IPS-18a (cell line): ENCODE measurements at regions not wholly inside any gene's neighbourhood (a gene's known extent, or its start where the extent isn't known, plus 50 kb on each side); places are given as distances from the start of the nearest gene placed in this dataset.
"Not testable (repeated sequence)": the region's sequence is repeated elsewhere in the genome, so short reads cannot be mapped to it uniquely, and the experiment has no call there.

Experiments
- H3K27ac ChIP-seq: one replicate; pipeline ENCODE4 v1.5.1; 2013; ENCODE audit warnings: low read length
- H3K27me3 ChIP-seq: one replicate; pipeline ENCODE4 v1.6.1; 2013; ENCODE audit warnings: mild to moderate bottlenecking, low read length; ENCODE audit not compliant: control insufficient read depth, insufficient read depth
- H3K36me3 ChIP-seq: one replicate; pipeline ENCODE4 v1.6.1; 2013; ENCODE audit warnings: low read depth, low read length; ENCODE audit not compliant: control insufficient read depth
- H3K4me1 ChIP-seq: one replicate; pipeline ENCODE4 v1.6.1; 2013; ENCODE audit warnings: low read depth, low read length; ENCODE audit not compliant: control insufficient read depth
- H3K4me3 ChIP-seq: one replicate; pipeline ENCODE4 v1.5.1; 2013; ENCODE audit warnings: low read length
- H3K9ac ChIP-seq: one replicate; pipeline ENCODE4 v1.6.1; 2013; ENCODE audit warnings: mild to moderate bottlenecking, low read length, moderate library complexity
- H3K9me3 ChIP-seq: one replicate; pipeline ENCODE4 v1.6.1; 2013; ENCODE audit warnings: low read depth, low read length; ENCODE audit not compliant: control insufficient read depth

DNA sequence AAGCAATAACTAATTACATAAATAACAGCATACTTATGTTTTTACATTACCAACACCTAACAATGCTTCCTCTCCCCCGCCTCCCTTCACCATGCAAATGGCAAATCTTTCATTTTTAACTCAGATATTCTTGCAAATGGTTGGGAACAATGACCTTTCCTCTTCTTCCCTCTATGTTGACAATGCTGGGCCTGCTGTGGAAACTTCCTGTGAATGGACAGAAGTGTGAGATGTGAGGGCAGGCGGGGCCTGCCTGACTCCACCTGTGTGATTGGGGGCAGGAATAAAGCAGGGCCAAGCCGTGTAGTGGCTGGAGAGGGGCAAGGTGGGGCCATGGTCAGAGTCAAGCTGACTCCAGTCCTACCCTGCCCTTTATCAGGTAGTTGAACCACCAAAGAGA lies 289.6 kb downstream of the RPS6KC1 start:
- no peaks in the 10 kb centered on the region for H3K9me3 ChIP-seq
- no peaks in the 10 kb centered on the region for H3K36me3 ChIP-seq
- H3K27ac ChIP-seq: no peak overlapping the region
- no peak overlapping the region for H3K9ac ChIP-seq
- no peak overlapping the region for H3K4me3 ChIP-seq
- H3K27me3 ChIP-seq: no peaks in the 10 kb centered on the region
- H3K4me1 ChIP-seq: no peaks in the 10 kb centered on the region

DNA sequence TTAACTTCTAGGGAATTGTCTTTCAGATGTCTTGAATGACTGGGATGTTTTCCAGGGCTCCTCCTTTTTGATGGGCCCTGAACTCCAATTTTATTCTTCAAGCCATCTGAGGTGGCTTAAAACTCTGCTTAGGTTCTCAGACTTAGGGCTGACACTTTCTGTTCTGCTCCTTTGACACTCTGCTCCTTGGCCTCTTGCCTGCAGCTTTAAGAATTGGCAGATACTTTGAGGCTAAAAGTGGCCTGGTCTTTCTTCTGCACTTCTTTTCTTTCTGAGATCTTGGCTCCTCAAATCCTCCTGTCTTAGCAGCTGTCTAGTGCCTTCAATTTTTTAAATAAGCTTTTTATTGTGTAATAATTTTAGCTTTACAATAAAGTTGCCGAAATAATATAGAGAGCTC lies 294.6 kb downstream of the RPS6KC1 start:
- Histone ChIP-seq H3K9me3 (no peaks in the 10 kb centered on the region), H3K27ac (no peak overlapping the region), H3K4me1 (no peaks in the 10 kb centered on the region), H3K9ac (no peak overlapping the region), H3K4me3 (no peak overlapping the region), H3K27me3 (no peaks in the 10 kb centered on the region), H3K36me3 (no peaks in the 10 kb centered on the region)

DNA sequence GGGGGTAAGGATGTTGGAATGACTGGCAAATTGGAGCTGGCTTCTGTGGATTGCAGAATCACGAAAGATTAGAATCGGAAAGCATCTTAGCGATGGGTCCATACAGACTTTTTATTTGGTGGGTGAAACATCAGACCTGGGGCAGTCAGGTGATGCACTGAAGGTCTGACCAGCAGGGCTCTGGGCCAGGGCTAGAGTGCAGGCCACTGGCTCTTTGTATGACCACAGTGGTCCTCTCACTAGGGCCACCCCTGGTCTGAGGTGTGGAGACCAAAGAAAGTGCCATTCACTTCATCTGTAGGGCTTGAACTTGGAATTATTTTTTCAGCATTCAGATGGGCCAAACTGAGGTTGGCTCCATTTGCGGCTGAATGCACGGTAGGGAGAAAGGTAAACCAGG lies 306.4 kb downstream of the RPS6KC1 start:
- H3K36me3 ChIP-seq: no peaks in the 10 kb centered on the region
- H3K9me3 ChIP-seq: no peaks in the 10 kb centered on the region
- H3K27me3 ChIP-seq: no peaks in the 10 kb centered on the region
- no peak overlapping the region for H3K9ac ChIP-seq
- H3K27ac ChIP-seq: no peak overlapping the region
- no peak overlapping the region for H3K4me3 ChIP-seq
- H3K4me1 ChIP-seq: no peaks in the 10 kb centered on the region

DNA sequence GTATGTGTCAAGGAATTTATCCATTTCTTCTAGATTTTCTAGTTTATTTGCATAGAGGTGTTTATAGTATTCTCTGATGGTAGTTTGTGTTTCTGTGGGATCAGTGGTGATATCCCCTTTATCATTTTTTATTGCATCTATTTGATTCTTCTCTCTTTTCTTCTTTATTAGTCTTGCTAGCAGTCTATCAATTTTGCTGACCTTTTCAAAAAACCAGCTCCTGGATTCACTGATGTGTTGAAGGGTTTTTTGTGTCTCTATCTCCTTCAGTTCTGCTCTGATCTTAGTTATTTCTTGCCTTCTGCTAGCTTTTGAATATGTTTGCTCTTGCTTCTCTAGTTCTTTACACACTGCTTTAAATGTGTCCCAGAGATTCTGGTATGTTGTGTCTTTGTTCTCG lies 307.3 kb downstream of the RPS6KC1 start:
- not testable (repeated sequence) for H3K9ac ChIP-seq, H3K27ac ChIP-seq, H3K4me1 ChIP-seq, H3K4me3 ChIP-seq, H3K9me3 ChIP-seq, H3K36me3 ChIP-seq, H3K27me3 ChIP-seq

DNA sequence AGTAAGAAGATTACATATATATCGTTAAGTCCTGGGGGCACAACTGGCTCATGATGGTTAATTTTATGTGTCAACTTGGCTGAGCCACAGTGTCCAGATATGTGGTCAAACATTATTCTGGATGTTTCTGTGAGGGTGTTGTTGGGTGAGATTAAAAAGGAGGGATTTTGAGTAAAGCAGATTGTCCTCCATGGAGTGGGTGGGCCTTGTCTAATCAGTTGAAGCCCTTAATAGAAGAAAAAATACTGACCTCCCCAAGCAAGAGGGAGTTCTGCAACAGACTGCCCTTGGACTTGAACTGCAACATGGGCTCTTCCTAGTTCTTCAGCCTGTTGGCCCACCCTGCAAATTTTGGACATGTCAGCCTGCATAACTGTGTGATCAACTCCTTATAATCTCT lies 311.6 kb downstream of the RPS6KC1 start:
- Histone ChIP-seq H3K4me1 (no peaks in the 10 kb centered on the region), H3K27me3 (no peaks in the 10 kb centered on the region), H3K4me3 (no peak overlapping the region), H3K9me3 (no peaks in the 10 kb centered on the region), H3K9ac (no peak overlapping the region), H3K27ac (no peak overlapping the region), H3K36me3 (no peaks in the 10 kb centered on the region)

DNA sequence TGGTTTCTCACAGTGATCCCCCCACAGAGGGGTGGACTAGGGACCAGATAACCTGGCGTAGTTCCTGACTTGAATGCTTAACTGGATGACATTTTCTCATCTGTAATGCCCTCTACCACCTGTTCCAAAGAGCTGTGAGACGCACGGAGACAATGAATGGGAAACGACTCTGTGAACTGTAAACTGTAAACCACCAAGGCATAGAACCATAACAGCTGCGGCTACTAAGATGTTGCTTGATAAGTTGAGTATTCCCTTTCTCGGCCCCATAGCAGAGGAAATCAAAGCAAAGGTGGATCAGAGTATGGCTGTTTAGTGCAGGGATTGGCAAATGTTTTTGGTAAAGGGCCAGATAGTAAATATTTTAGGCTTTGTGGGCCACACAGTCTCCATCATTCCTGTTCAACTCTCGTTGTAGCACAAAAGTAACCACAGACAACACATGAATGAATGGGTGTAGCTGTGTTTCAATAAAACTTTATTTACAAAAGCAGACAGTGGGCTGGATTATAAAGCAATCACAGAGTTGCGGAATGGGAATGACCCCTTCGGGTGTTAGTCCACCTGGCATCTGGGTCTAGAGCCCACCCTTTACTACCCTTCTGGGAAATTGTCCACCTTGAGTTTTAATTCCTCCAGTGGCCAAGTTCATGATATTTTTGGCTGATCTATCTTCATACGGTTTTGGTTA lies 315.2 kb downstream of the RPS6KC1 start:
- Histone ChIP-seq H3K4me3 (no peak overlapping the region), H3K36me3 (no peaks in the 10 kb centered on the region), H3K4me1 (no peaks in the 10 kb centered on the region), H3K9ac (no peak overlapping the region), H3K9me3 (no peaks in the 10 kb centered on the region), H3K27me3 (no peaks in the 10 kb centered on the region), H3K27ac (no peak overlapping the region)

DNA sequence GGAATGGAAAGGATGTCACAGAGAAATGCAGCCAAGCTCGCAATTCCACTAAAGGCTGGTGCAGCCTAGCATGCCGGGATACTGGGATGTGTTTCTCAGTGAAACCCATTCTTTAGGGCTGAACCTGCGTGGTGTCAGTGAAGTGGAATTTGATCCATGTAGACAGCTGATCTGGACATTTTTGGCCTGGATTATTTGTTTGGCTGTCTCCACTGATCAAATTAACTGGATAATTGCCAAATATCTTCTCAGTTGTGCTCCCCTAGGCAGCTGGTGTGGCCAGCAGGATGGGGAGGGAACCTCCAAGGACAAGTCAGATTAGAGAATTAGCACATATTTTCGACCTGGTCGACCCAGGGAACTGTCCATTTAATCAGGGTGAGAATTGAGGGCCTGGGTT lies 318.4 kb downstream of the RPS6KC1 start:
- no peaks in the 10 kb centered on the region for H3K9me3 ChIP-seq
- no peaks in the 10 kb centered on the region for H3K36me3 ChIP-seq
- peaks cover 5% of the 10 kb centered on the region for H3K4me1 ChIP-seq
- no peak overlapping the region for H3K4me3 ChIP-seq
- H3K9ac ChIP-seq: no peak overlapping the region
- H3K27ac ChIP-seq: no peak overlapping the region
- no peaks in the 10 kb centered on the region for H3K27me3 ChIP-seq

DNA sequence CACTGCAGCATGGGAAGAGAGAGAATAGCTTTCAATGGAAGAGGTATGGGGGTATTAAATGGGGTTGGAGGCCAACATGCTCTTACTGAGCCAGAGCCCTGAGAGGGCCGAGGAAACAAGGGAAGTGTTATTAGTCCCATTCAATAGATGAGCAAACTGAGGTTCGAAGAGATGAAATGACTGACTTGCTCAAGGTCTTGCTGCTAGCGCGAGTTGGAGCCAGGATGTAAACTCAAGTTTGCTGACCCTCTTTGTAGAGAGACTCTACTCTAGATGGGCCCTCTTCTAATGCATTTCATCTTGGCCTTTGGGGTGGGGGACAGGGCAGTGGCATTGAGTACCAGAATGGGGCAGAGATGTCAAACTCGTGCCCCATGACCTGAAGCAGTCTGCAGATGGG lies 319.5 kb downstream of the RPS6KC1 start:
- H3K9me3 ChIP-seq: no peaks in the 10 kb centered on the region
- no peak overlapping the region for H3K27ac ChIP-seq
- no peaks in the 10 kb centered on the region for H3K27me3 ChIP-seq
- H3K36me3 ChIP-seq: no peaks in the 10 kb centered on the region
- H3K9ac ChIP-seq: no peak overlapping the region
- peaks cover 5% of the 10 kb centered on the region for H3K4me1 ChIP-seq
- no peak overlapping the region for H3K4me3 ChIP-seq

DNA sequence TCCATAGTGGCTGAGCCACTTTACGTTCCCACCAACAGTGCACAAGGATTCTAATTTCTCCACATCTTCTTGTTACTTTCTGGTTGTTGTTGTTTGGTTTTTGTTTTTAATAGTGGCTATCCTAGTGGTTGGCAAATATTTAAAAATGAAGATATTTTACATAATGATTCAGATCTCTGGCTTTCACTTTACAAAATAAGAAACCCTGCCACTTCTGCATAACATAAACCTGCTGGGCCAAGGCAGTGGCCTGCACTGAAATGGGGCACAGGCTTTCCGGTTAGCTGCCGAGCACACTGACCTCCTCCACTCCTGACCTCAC lies 320.4 kb downstream of the RPS6KC1 start:
- no peak overlapping the region for H3K4me3 ChIP-seq
- no peak overlapping the region for H3K27ac ChIP-seq
- no peaks in the 10 kb centered on the region for H3K27me3 ChIP-seq
- H3K36me3 ChIP-seq: no peaks in the 10 kb centered on the region
- H3K4me1 ChIP-seq: peaks cover 6% of the 10 kb centered on the region
- no peak overlapping the region for H3K9ac ChIP-seq
- H3K9me3 ChIP-seq: no peaks in the 10 kb centered on the region

DNA sequence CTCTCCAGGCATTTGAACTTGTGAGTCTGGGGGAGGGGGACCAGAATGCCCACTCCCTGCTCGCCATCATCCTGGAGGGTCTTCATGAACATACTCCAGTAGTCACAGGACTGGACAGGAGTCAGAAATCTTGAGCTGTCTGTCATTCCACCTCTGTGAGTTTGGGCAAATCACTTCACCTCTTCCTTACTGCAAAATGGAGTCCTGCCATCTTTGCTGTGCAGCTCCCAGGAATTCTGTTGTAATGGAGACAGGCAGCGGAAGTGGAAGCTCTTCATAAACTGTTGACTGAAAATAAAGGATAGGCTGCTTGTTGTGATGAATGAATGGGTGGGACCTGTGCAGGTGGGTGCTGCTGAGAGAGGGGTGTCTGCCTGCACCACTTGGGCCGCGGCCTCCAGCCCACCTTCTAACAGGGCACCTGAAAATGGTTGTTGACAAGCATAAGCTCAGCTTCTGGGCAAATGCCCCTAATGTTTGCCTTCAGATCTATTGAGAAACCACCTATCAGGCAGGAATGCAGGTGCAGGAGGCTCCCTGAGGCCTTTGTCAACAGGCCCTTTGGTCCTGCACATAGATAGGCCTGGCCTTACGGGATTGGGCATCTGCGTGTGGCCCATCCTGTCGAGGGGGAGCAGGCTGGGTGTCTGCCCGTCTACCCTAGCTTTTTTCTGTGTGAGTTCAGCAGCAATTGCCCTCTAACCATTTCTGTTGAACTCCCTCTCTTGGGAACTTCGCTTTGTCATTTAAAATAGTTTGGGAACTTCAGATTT lies 321.0 kb downstream of the RPS6KC1 start:
- Histone ChIP-seq H3K4me1 (peaks cover 12% of the 10 kb centered on the region), H3K9me3 (no peaks in the 10 kb centered on the region), H3K4me3 (no peak overlapping the region), H3K9ac (no peak overlapping the region), H3K36me3 (no peaks in the 10 kb centered on the region), H3K27me3 (no peaks in the 10 kb centered on the region), H3K27ac (no peak overlapping the region)

DNA sequence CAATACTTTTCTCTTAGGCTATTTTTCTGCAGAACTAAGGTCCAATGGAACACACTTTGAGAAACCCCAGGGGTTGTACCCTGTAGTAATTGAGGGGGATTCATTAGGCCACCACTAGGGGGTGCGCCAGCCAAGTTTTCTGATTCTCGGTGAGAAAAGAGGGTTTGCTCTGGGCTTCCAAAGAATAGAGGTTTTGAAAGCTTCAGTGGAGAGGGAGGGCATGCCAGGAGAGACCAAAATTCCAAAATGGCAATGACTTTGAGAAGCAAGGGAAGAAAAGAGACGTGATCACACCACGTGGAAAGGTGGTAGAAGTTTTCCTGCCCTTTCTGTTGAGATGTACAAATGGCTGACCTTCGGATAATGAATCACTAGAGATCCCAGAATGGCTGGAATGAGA lies 323.3 kb downstream of the RPS6KC1 start:
- H3K27me3 ChIP-seq: no peaks in the 10 kb centered on the region
- H3K27ac ChIP-seq: no peak overlapping the region
- H3K9ac ChIP-seq: no peak overlapping the region
- no peaks in the 10 kb centered on the region for H3K9me3 ChIP-seq
- H3K4me3 ChIP-seq: no peak overlapping the region
- no peaks in the 10 kb centered on the region for H3K36me3 ChIP-seq
- H3K4me1 ChIP-seq: peaks cover 14% of the 10 kb centered on the region

DNA sequence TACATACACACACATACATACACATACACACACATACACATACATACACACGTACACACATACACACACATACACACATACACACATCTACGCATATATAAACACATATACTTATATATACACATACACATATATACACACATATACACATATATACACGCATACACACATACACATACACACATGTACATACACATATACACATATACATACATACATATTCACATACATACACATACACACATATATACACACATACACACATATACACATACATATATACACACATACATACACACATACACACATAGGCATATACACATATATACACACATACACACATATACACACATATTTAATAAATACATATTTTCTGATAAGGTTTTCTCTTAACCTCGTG lies 324.0 kb downstream of the RPS6KC1 start:
- no peaks in the 10 kb centered on the region for H3K36me3 ChIP-seq
- H3K4me3 ChIP-seq: no peak overlapping the region
- H3K9ac ChIP-seq: no peak overlapping the region
- H3K27ac ChIP-seq: no peak overlapping the region
- no peaks in the 10 kb centered on the region for H3K9me3 ChIP-seq
- no peaks in the 10 kb centered on the region for H3K27me3 ChIP-seq
- peaks cover 14% of the 10 kb centered on the region for H3K4me1 ChIP-seq
